Uterus (tissue), 2 donors: ENCODE measurements at regions not wholly inside any gene's neighbourhood (a gene's known extent, or its start where the extent isn't known, plus 50 kb on each side); places are given as distances from the start of the nearest gene placed in this dataset.
"Not testable (repeated sequence)": the region's sequence is repeated elsewhere in the genome, so short reads cannot be mapped to it uniquely, and the experiment has no call there.

Experiments used
- CTCF ChIP-seq, 4 experiments: fragments of 200-600 bp in 2 of 4; fragments of 450-650 bp in 2 of 4; sonication (generic) in 2 of 4; IDR thresholded peaks; one replicate each; pipeline ENCODE4 v1.5.1; 2016 to 2019; ENCODE audit warnings: antibody characterized with exemption in 4 of 4, mild to moderate bottlenecking in 2 of 4, moderate library complexity in 1 of 4
- POLR2A ChIP-seq, 2 donors: fragments of 450-650 bp; IDR thresholded peaks; one replicate each; pipeline ENCODE4 v1.6.1; 2016; ENCODE audit warnings: antibody characterized with exemption in 2 of 2, mild to moderate bottlenecking in 1 of 2, moderate library complexity in 1 of 2

GRCh38 chr6:18545142-18545541 lies 158.0 kb downstream of the RNF144B start:
- TF ChIP-seq POLR2A, CTCF (IDR thresholded peaks at IDR 0.05): not testable (repeated sequence)
